Loucy (cell line): ENCODE measurements at regions not wholly inside any gene's neighbourhood (a gene's known extent, or its start where the extent isn't known, plus 50 kb on each side); places are given as distances from the start of the nearest gene placed in this dataset.

ENCODE experiments used
- H2AFZ ChIP-seq: fragments of 200-600 bp; sonication (generic); 2 replicates; pipeline ENCODE4 v1.6.0; 2016; ENCODE audit warnings: antibody characterized with exemption, mild to moderate bottlenecking, low read length, moderate library complexity
- H3F3A ChIP-seq: fragments of 200-600 bp; 2 replicates; pipeline ENCODE4 v1.6.0; 2016; ENCODE audit warnings: antibody characterized with exemption, low read depth, mild to moderate bottlenecking
- H3K27me3 ChIP-seq: fragments of 200-600 bp; sonication (generic); 2 replicates; pipeline ENCODE4 v1.6.1; 2014; ENCODE audit warnings: low read length, mild to moderate bottlenecking; ENCODE audit not compliant: insufficient read depth, poor library complexity, severe bottlenecking
- H3K36me3 ChIP-seq: fragments of 200-600 bp; sonication (generic); 2 replicates; pipeline ENCODE4 v1.6.1; 2016; ENCODE audit warnings: low read length; ENCODE audit not compliant: insufficient read depth
- H3K4me1 ChIP-seq: fragments of 200-600 bp; sonication (generic); 2 replicates; pipeline ENCODE4 v1.5.1; 2014; ENCODE audit warnings: low read length, mild to moderate bottlenecking; ENCODE audit not compliant: insufficient read depth, poor library complexity, severe bottlenecking
- H3K4me2 ChIP-seq: fragments of 200-600 bp; sonication (generic); 2 replicates; pipeline ENCODE4 v1.6.0; 2014; ENCODE audit warnings: antibody characterized with exemption, low read length, low read depth, mild to moderate bottlenecking; ENCODE audit not compliant: poor library complexity, severe bottlenecking
- H3K4me3 ChIP-seq: fragments of 200-600 bp; sonication (generic); 2 replicates; pipeline ENCODE4 v1.5.1; 2014; ENCODE audit warnings: low read length, mild to moderate bottlenecking, mixed read lengths; ENCODE audit not compliant: poor library complexity, severe bottlenecking
- H3K79me2 ChIP-seq: fragments of 200-600 bp; sonication (generic); 2 replicates; pipeline ENCODE4 v1.6.1; 2014; ENCODE audit warnings: low read length; ENCODE audit not compliant: insufficient read depth
- H3K9ac ChIP-seq: fragments of 200-600 bp; sonication (generic); 2 replicates; pipeline ENCODE4 v1.6.0; 2014; ENCODE audit warnings: mild to moderate bottlenecking, low read depth, low read length, moderate library complexity; ENCODE audit not compliant: poor library complexity, severe bottlenecking
- H3K9me2 ChIP-seq: fragments of 200-600 bp; sonication (generic); replicated peaks from 2 replicates; pipeline ENCODE4 v1.6.1; 2016; ENCODE audit warnings: low read depth, low read length, mixed read lengths
- H3K9me3 ChIP-seq: fragments of 200-600 bp; sonication (generic); 2 replicates; pipeline ENCODE4 v1.6.1; 2014; ENCODE audit warnings: mild to moderate bottlenecking, antibody characterized with exemption, low read length, low read depth; ENCODE audit not compliant: insufficient read depth
- H4K20me1 ChIP-seq: fragments of 200-600 bp; sonication (generic); 2 replicates; pipeline ENCODE4 v1.6.0; 2014; ENCODE audit warnings: antibody characterized with exemption, low read length, mild to moderate bottlenecking; ENCODE audit not compliant: insufficient read depth, poor library complexity, severe bottlenecking
- EZH2phosphoT487 ChIP-seq: fragments of 200-600 bp; IDR thresholded peaks from 2 replicates; pipeline ENCODE4 v1.6.1; 2018; ENCODE audit warnings: antibody characterized with exemption, mild to moderate bottlenecking, moderate library complexity, borderline replicate concordance
- TF ChIP-seq, protein P1 (sequence below): fragments of 200-600 bp; sonication (generic); conservative IDR thresholded peaks from 2 replicates; pipeline ENCODE4 v1.5.1; 2014; ENCODE audit warnings: mild to moderate bottlenecking, antibody characterized with exemption, low read length

DNA sequence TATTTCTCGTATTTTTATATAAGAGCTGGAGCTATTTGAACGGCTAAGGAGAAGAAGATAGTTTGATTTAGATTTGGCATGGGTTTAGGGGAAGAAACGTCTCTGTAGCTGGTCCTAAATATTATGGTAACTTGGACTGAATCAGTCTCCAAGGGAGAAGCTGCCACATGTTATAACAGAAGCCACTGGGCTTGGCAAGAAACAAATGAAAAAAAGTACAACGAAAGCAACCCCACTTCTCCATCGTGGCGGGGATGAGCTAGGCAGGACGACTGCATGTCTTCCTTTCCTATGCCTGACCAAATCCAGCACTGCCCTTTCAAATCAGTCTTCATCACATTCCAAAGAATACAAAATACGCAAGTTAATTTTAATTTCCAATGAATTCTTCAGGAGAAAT, 196.7 kb upstream of the KLF14 start:
- H2AFZ ChIP-seq, result no peak overlapping the region
- H3K9me2 ChIP-seq, result no peaks in the 10 kb centered on the region
- no peak for TF ChIP-seq EZH2phosphoT487
- TF ChIP-seq, protein P1, sequence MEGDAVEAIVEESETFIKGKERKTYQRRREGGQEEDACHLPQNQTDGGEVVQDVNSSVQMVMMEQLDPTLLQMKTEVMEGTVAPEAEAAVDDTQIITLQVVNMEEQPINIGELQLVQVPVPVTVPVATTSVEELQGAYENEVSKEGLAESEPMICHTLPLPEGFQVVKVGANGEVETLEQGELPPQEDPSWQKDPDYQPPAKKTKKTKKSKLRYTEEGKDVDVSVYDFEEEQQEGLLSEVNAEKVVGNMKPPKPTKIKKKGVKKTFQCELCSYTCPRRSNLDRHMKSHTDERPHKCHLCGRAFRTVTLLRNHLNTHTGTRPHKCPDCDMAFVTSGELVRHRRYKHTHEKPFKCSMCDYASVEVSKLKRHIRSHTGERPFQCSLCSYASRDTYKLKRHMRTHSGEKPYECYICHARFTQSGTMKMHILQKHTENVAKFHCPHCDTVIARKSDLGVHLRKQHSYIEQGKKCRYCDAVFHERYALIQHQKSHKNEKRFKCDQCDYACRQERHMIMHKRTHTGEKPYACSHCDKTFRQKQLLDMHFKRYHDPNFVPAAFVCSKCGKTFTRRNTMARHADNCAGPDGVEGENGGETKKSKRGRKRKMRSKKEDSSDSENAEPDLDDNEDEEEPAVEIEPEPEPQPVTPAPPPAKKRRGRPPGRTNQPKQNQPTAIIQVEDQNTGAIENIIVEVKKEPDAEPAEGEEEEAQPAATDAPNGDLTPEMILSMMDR, result no peak
- H3K79me2 ChIP-seq, result no peaks in the 10 kb centered on the region
- H3K4me3 ChIP-seq, result no peak overlapping the region
- H3K9me3 ChIP-seq, result no peaks in the 10 kb centered on the region
- H3K4me2 ChIP-seq, result no peak overlapping the region
- H4K20me1 ChIP-seq, result no peaks in the 10 kb centered on the region
- no peak overlapping the region for H3K9ac ChIP-seq
- H3K4me1 ChIP-seq, result peaks cover 11% of the 10 kb centered on the region
- no peaks in the 10 kb centered on the region; the same call in 1 of the 2 replicates for H3K36me3 ChIP-seq
- no peaks in the 10 kb centered on the region for H3K27me3 ChIP-seq
- H3F3A ChIP-seq, result no peaks in the 10 kb centered on the region

DNA sequence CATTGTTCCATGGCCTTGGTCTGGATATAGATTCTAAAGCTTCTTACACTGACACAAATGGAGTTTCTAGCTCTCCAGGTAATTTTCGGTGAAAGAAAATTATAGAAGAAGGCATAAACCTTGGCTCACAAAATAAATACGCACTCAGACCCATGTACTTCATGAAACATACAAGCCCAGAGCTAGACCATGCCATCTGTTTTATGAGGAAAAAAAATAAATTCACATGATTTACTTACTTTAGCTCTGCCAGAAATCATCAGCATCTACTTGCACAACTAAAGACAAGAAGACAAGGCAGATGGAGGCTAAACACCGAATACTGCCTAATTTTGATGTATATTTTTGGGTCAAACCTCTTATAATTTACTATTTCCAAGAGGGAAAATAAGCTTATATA, 197.4 kb upstream of the KLF14 start:
- TF ChIP-seq, protein P1, result no peak
- no peak for TF ChIP-seq EZH2phosphoT487
- Histone ChIP-seq H2AFZ (no peak overlapping the region), H3K9me2 (no peaks in the 10 kb centered on the region), H3K4me1 (peaks cover 11% of the 10 kb centered on the region), H3K9me3 (no peaks in the 10 kb centered on the region), H3K4me3 (no peak overlapping the region), H4K20me1 (no peaks in the 10 kb centered on the region), H3F3A (no peaks in the 10 kb centered on the region), H3K4me2 (no peak overlapping the region), H3K27me3 (no peaks in the 10 kb centered on the region), H3K36me3 (no peaks in the 10 kb centered on the region; the same call in 1 of the 2 replicates), H3K9ac (no peak overlapping the region), H3K79me2 (no peaks in the 10 kb centered on the region)

DNA sequence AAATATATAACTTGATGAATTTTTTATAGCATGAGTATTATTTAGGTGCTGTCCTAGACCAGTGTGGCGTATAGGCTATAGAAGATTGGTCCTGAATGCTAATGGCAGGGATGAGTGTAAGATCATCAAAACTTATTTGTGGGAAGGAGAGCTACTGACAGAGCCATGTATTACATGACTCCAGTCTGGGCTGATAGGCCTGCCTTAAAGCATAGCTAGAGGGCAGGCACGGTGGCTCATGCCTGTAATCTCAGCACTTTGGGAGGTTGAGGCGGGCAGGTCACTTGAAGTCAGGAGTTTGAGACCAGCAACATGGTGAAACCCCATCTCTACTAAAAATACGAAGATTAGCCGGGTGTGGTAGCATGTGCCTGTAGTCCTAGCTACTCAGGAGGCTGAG, 198.1 kb upstream of the KLF14 start:
- no peak overlapping the region for H3K4me2 ChIP-seq
- no peak overlapping the region for H2AFZ ChIP-seq
- H4K20me1 ChIP-seq, result no peaks in the 10 kb centered on the region
- no peaks in the 10 kb centered on the region for H3K9me2 ChIP-seq
- H3K9ac ChIP-seq, result no peak overlapping the region
- H3K4me1 ChIP-seq, result peaks cover 11% of the 10 kb centered on the region
- TF ChIP-seq EZH2phosphoT487, result no peak
- TF ChIP-seq, protein P1, result no peak
- no peaks in the 10 kb centered on the region for H3K79me2 ChIP-seq
- H3K36me3 ChIP-seq, result no peaks in the 10 kb centered on the region; the same call in 1 of the 2 replicates
- no peaks in the 10 kb centered on the region for H3K9me3 ChIP-seq
- no peaks in the 10 kb centered on the region for H3K27me3 ChIP-seq
- no peak overlapping the region for H3K4me3 ChIP-seq
- H3F3A ChIP-seq, result no peaks in the 10 kb centered on the region
